ENCODE measurements at regions not wholly inside any gene's neighbourhood (a gene's known extent, or its start where the extent isn't known, plus 50 kb on each side); places are given as distances from the start of the nearest gene placed in this dataset.
A peak's percentile ranks its signal among the peaks of the same experiment; 100 is the strongest.

GRCh38 chr21:38649120-38649519, 150.8 kb upstream of the ERG start:
- Histone ChIP-seq H3K36me3 (ENCODE audit: control insufficient read depth, insufficient read depth, low read length) (no peaks in the 10 kb centered on the region), H3K4me1 (ENCODE audit: control insufficient read depth, insufficient read depth, low read length) (no peaks in the 10 kb centered on the region), H3K27ac (ENCODE audit: insufficient read depth, low read depth, low read length, poor library complexity, severe bottlenecking) (no peak overlapping the region), H3K27me3 (ENCODE audit: control insufficient read depth, insufficient read depth, low read length, poor library complexity, severe bottlenecking) (no peaks in the 10 kb centered on the region), H3K9me3 (ENCODE audit: control insufficient read depth, low read length) (no peaks in the 10 kb centered on the region), H3K4me3 (ENCODE audit: insufficient read depth, low read depth, low read length) (no peak overlapping the region)
- WGBS, 2 experiments: 92 to 94% methylated on average over 15 of the region's 15 CpGs

GRCh38 chr21:38651570-38651969, 153.3 kb upstream of the ERG start:
- peaks cover 5% of the 10 kb centered on the region for H3K27me3 ChIP-seq (ENCODE audit: control insufficient read depth, insufficient read depth, low read length, poor library complexity, severe bottlenecking)
- WGBS, 2 experiments: 93 to 97% methylated on average over 6 of the region's 6 CpGs

GRCh38 chr21:38652396-38652795, 153.3 kb upstream of the ETS2 start:
- Histone ChIP-seq H3K36me3 (ENCODE audit: control insufficient read depth, insufficient read depth, low read length) (no peaks in the 10 kb centered on the region), H3K4me1 (ENCODE audit: control insufficient read depth, insufficient read depth, low read length) (no peaks in the 10 kb centered on the region), H3K27ac (ENCODE audit: insufficient read depth, low read depth, low read length, poor library complexity, severe bottlenecking) (no peak overlapping the region), H3K9me3 (ENCODE audit: control insufficient read depth, low read length) (no peaks in the 10 kb centered on the region), H3K4me3 (ENCODE audit: insufficient read depth, low read depth, low read length) (no peak overlapping the region), H3K27me3 (ENCODE audit: control insufficient read depth, insufficient read depth, low read length, poor library complexity, severe bottlenecking) (peaks cover 5% of the 10 kb centered on the region)
- WGBS, 2 experiments: 90 to 95% methylated on average over 6 of the region's 6 CpGs

More at GRCh38 chr21:38651570-38651969, 153.3 kb upstream of the ERG start:
- no peak overlapping the region for H3K27ac ChIP-seq (ENCODE audit: insufficient read depth, low read depth, low read length, poor library complexity, severe bottlenecking)
- no peaks in the 10 kb centered on the region for H3K36me3 ChIP-seq (ENCODE audit: control insufficient read depth, insufficient read depth, low read length)
- H3K4me3 ChIP-seq (ENCODE audit: insufficient read depth, low read depth, low read length): no peak overlapping the region
- H3K4me1 ChIP-seq (ENCODE audit: control insufficient read depth, insufficient read depth, low read length): no peaks in the 10 kb centered on the region
- H3K9me3 ChIP-seq (ENCODE audit: control insufficient read depth, low read length): no peaks in the 10 kb centered on the region

GRCh38 chr21:38654580-38654979, 151.1 kb upstream of the ETS2 start:
- no peaks in the 10 kb centered on the region for H3K36me3 ChIP-seq (ENCODE audit: control insufficient read depth, insufficient read depth, low read length)
- H3K4me1 ChIP-seq (ENCODE audit: control insufficient read depth, insufficient read depth, low read length): no peaks in the 10 kb centered on the region
- WGBS, 2 experiments: 83 to 88% methylated on average over 1 of the region's 1 CpG
- H3K27ac ChIP-seq (ENCODE audit: insufficient read depth, low read depth, low read length, poor library complexity, severe bottlenecking): no peak overlapping the region
- H3K27me3 ChIP-seq (ENCODE audit: control insufficient read depth, insufficient read depth, low read length, poor library complexity, severe bottlenecking): peaks cover 27% of the 10 kb centered on the region
- no peaks in the 10 kb centered on the region for H3K9me3 ChIP-seq (ENCODE audit: control insufficient read depth, low read length)
- no peak overlapping the region for H3K4me3 ChIP-seq (ENCODE audit: insufficient read depth, low read depth, low read length)

GRCh38 chr21:38658511-38658910, 147.2 kb upstream of the ETS2 start:
- Histone ChIP-seq H3K27ac (ENCODE audit: insufficient read depth, low read depth, low read length, poor library complexity, severe bottlenecking) (no peak overlapping the region), H3K4me1 (ENCODE audit: control insufficient read depth, insufficient read depth, low read length) (peaks cover 11% of the 10 kb centered on the region), H3K27me3 (ENCODE audit: control insufficient read depth, insufficient read depth, low read length, poor library complexity, severe bottlenecking) (peaks cover 65% of the 10 kb centered on the region), H3K36me3 (ENCODE audit: control insufficient read depth, insufficient read depth, low read length) (no peaks in the 10 kb centered on the region), H3K4me3 (ENCODE audit: insufficient read depth, low read depth, low read length) (no peak overlapping the region), H3K9me3 (ENCODE audit: control insufficient read depth, low read length) (no peaks in the 10 kb centered on the region)
- WGBS, 2 experiments: 80 to 93% methylated on average over 1 to 2 of the region's 4 CpGs

GRCh38 chr21:38659936-38660332, 145.8 kb upstream of the ETS2 start:
- peaks cover 65% of the 10 kb centered on the region for H3K27me3 ChIP-seq (ENCODE audit: control insufficient read depth, insufficient read depth, low read length, poor library complexity, severe bottlenecking)
- 44 to 51% methylated on average over 16 of the region's 16 CpGs for WGBS, 2 experiments
- H3K4me3 ChIP-seq (ENCODE audit: insufficient read depth, low read depth, low read length): no peak overlapping the region
- no peak overlapping the region for H3K27ac ChIP-seq (ENCODE audit: insufficient read depth, low read depth, low read length, poor library complexity, severe bottlenecking)
- H3K9me3 ChIP-seq (ENCODE audit: control insufficient read depth, low read length): no peaks in the 10 kb centered on the region
- H3K36me3 ChIP-seq (ENCODE audit: control insufficient read depth, insufficient read depth, low read length): no peaks in the 10 kb centered on the region
- H3K4me1 ChIP-seq (ENCODE audit: control insufficient read depth, insufficient read depth, low read length): peaks cover 11% of the 10 kb centered on the region

- WGBS, 2 experiments: 3% methylated on average over 113 of the region's 113 CpGs
- Histone ChIP-seq H3K36me3 (ENCODE audit: control insufficient read depth, insufficient read depth, low read length) (no peaks in the 10 kb centered on the region), H3K9me3 (ENCODE audit: control insufficient read depth, low read length) (no peaks in the 10 kb centered on the region), H3K27me3 (ENCODE audit: control insufficient read depth, insufficient read depth, low read length, poor library complexity, severe bottlenecking) (peaks cover 60% of the 10 kb centered on the region), H3K27ac (ENCODE audit: insufficient read depth, low read depth, low read length, poor library complexity, severe bottlenecking) (no peak overlapping the region), H3K4me3 (ENCODE audit: insufficient read depth, low read depth, low read length) (peak overlapping the region; percentile 44), H3K4me1 (ENCODE audit: control insufficient read depth, insufficient read depth, low read length) (peaks cover 11% of the 10 kb centered on the region)
Observed at GRCh38 chr21:38660333-38661196, 145.2 kb upstream of the ETS2 start.

- WGBS, 2 experiments: 1% methylated on average over 60 of the region's 61 CpGs
- no peaks in the 10 kb centered on the region for H3K36me3 ChIP-seq (ENCODE audit: control insufficient read depth, insufficient read depth, low read length)
- H3K4me1 ChIP-seq (ENCODE audit: control insufficient read depth, insufficient read depth, low read length): peaks cover 11% of the 10 kb centered on the region
- H3K27me3 ChIP-seq (ENCODE audit: control insufficient read depth, insufficient read depth, low read length, poor library complexity, severe bottlenecking): peaks cover 60% of the 10 kb centered on the region
- H3K27ac ChIP-seq (ENCODE audit: insufficient read depth, low read depth, low read length, poor library complexity, severe bottlenecking): no peak overlapping the region
- no peaks in the 10 kb centered on the region for H3K9me3 ChIP-seq (ENCODE audit: control insufficient read depth, low read length)
- H3K4me3 ChIP-seq (ENCODE audit: insufficient read depth, low read depth, low read length): peak overlapping the region; percentile 44
Observed at GRCh38 chr21:38661197-38661871, 144.4 kb upstream of the ETS2 start.

- Histone ChIP-seq H3K27ac (ENCODE audit: insufficient read depth, low read depth, low read length, poor library complexity, severe bottlenecking) (no peak overlapping the region), H3K27me3 (ENCODE audit: control insufficient read depth, insufficient read depth, low read length, poor library complexity, severe bottlenecking) (peaks cover 60% of the 10 kb centered on the region), H3K9me3 (ENCODE audit: control insufficient read depth, low read length) (no peaks in the 10 kb centered on the region), H3K4me1 (ENCODE audit: control insufficient read depth, insufficient read depth, low read length) (peaks cover 11% of the 10 kb centered on the region), H3K36me3 (ENCODE audit: control insufficient read depth, insufficient read depth, low read length) (no peaks in the 10 kb centered on the region), H3K4me3 (ENCODE audit: insufficient read depth, low read depth, low read length) (no peak overlapping the region)
- WGBS, 2 experiments: 18 to 19% methylated on average over 7 of the region's 8 CpGs
Observed at GRCh38 chr21:38661889-38662568, 143.7 kb upstream of the ETS2 start.

- H3K4me1 ChIP-seq (ENCODE audit: control insufficient read depth, insufficient read depth, low read length): peaks cover 11% of the 10 kb centered on the region
- WGBS, 2 experiments: 86 to 90% methylated on average over 4 to 5 of the region's 5 CpGs
- no peaks in the 10 kb centered on the region for H3K9me3 ChIP-seq (ENCODE audit: control insufficient read depth, low read length)
- no peaks in the 10 kb centered on the region for H3K36me3 ChIP-seq (ENCODE audit: control insufficient read depth, insufficient read depth, low read length)
- H3K27ac ChIP-seq (ENCODE audit: insufficient read depth, low read depth, low read length, poor library complexity, severe bottlenecking): no peak overlapping the region
- peaks cover 51% of the 10 kb centered on the region for H3K27me3 ChIP-seq (ENCODE audit: control insufficient read depth, insufficient read depth, low read length, poor library complexity, severe bottlenecking)
- no peak overlapping the region for H3K4me3 ChIP-seq (ENCODE audit: insufficient read depth, low read depth, low read length)
Observed at GRCh38 chr21:38663282-38663681, 142.4 kb upstream of the ETS2 start.

Data from ectodermal cell (in vitro differentiated cells).